Mucosa of stomach (tissue), 1 donor: ENCODE measurements at regions not wholly inside any gene's neighbourhood (a gene's known extent, or its start where the extent isn't known, plus 50 kb on each side); places are given as distances from the start of the nearest gene placed in this dataset.

Source experiments
- H3K27me3 ChIP-seq: one replicate; pipeline ENCODE4 v1.7.0; 2013; ENCODE audit warnings: mild to moderate bottlenecking, low read length; ENCODE audit not compliant: control insufficient read depth, insufficient read depth
- H3K36me3 ChIP-seq: one replicate; pipeline ENCODE4 v1.7.0; 2013; ENCODE audit warnings: low read length; ENCODE audit not compliant: control insufficient read depth, insufficient read depth
- H3K4me1 ChIP-seq: one replicate; pipeline ENCODE4 v1.7.0; 2013; ENCODE audit warnings: mild to moderate bottlenecking, low read length; ENCODE audit not compliant: control insufficient read depth, insufficient read depth
- H3K4me3 ChIP-seq: one replicate; pipeline ENCODE4 v1.7.0; 2013; ENCODE audit warnings: low read length
- H3K9ac ChIP-seq: one replicate; pipeline ENCODE4 v1.7.0; 2013; ENCODE audit warnings: mild to moderate bottlenecking, low read length, moderate library complexity
- H3K9me3 ChIP-seq: one replicate; pipeline ENCODE4 v1.7.0; 2013; ENCODE audit warnings: mild to moderate bottlenecking, low read length, moderate library complexity; ENCODE audit not compliant: control insufficient read depth
- donor health status: Pancreatic carcinoma.

DNA sequence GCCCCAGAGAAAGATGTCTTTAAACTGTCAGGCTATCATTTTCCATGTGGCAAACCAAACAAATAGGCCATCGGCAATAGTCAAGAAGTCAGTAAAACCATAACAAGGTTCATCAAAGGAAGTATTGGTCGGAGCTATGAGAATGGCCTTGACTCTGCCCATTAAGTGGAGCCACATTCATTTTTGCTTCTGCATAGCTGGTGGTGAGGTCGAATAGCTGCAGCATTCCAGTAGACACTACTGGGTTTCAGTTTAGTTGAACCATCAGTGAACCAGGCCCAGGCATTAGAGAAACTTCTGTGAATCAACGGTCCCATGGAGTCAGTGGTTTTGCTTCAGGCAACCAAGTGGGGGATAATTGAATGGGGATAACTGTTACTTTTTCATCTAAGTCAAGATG lies 92.0 kb upstream of the MED14 start:
- Histone ChIP-seq H3K27me3 (no peaks in the 10 kb centered on the region), H3K4me1 (no peaks in the 10 kb centered on the region), H3K9me3 (no peaks in the 10 kb centered on the region), H3K9ac (no peak overlapping the region), H3K36me3 (no peaks in the 10 kb centered on the region), H3K4me3 (no peak overlapping the region)

DNA sequence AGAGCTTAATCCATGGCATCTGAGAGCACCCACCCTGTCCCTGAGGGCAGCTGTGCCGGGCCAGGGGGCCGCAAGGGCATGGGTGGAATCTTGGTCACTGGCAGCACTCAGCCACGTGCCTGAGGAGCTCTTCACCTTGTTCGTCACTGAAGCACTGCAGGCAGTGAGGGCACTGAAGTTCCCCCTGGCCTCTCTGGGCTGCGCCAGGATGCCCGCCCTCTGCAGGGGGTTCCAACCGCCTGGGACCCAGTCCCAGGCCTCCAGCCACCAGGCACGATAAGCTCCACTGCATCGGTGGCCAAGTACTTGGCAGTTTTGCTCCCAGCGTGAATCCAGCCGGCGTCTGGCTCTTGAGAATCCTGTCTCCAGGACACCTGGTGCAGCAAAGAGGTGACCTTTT lies 96.4 kb upstream of the MED14 start:
- H3K4me1 ChIP-seq, result no peaks in the 10 kb centered on the region
- no peak overlapping the region for H3K4me3 ChIP-seq
- H3K27me3 ChIP-seq, result no peaks in the 10 kb centered on the region
- no peak overlapping the region for H3K9ac ChIP-seq
- no peaks in the 10 kb centered on the region for H3K36me3 ChIP-seq
- H3K9me3 ChIP-seq, result no peaks in the 10 kb centered on the region

DNA sequence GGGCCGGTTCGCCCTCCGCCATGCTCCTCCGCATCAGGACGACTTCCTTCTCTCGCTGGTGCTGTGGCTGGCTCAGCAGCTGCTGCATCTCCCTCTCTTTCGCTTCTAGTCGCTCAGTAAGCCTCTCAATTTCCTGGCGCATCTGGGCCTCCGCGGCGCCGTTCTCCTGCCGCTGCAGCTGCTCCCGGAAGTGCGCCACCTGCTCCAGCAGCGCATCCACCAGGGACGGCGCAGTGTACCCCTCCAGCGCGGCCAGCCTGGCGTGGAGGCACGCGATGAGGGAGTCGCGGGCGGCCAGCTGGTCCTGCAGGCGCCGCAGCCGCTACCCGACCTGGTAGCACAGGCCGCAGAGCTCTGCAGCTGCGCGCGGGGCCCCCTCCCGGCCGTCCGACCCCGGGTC lies 97.4 kb upstream of the MED14 start:
- H3K4me1 ChIP-seq, result no peaks in the 10 kb centered on the region
- no peaks in the 10 kb centered on the region for H3K36me3 ChIP-seq
- H3K9me3 ChIP-seq, result no peaks in the 10 kb centered on the region
- no peak overlapping the region for H3K4me3 ChIP-seq
- H3K9ac ChIP-seq, result no peak overlapping the region
- H3K27me3 ChIP-seq, result no peaks in the 10 kb centered on the region

DNA sequence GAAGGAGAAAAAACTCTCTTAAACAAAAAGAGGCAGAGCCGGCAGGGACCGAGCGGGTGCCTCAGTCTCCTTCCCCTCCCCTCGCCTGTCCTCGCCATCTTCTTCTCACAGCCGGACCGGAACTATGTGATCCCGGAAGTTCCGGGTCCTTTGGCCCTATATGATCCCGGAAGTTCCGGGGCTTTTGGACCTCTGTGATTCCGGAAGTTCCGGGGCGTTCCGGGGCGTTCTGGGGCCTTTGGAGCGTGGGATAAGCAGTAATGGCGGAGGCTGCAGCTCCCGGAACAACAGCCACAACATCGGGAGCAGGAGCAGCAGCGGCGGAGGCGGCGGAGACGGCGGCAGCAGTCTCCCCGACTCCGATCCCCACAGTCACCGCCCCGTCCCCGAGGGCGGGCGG lies 98.9 kb upstream of the MED14 start:
- Histone ChIP-seq H3K4me3 (no peak overlapping the region), H3K36me3 (no peaks in the 10 kb centered on the region), H3K9ac (no peak overlapping the region), H3K9me3 (no peaks in the 10 kb centered on the region), H3K27me3 (no peaks in the 10 kb centered on the region), H3K4me1 (no peaks in the 10 kb centered on the region)

- Histone ChIP-seq H3K36me3 (no peaks in the 10 kb centered on the region), H3K9me3 (no peaks in the 10 kb centered on the region), H3K4me3 (no peak overlapping the region), H3K27me3 (no peaks in the 10 kb centered on the region), H3K4me1 (no peaks in the 10 kb centered on the region), H3K9ac (no peak overlapping the region)
Measured at GRCh38 chrX:40835526-40835925, 100.2 kb upstream of the MED14 start.

- no peaks in the 10 kb centered on the region for H3K36me3 ChIP-seq
- no peak overlapping the region for H3K4me3 ChIP-seq
- no peak overlapping the region for H3K9ac ChIP-seq
Measured at GRCh38 chrX:40843643-40844042, 108.3 kb upstream of the MED14 start.

DNA sequence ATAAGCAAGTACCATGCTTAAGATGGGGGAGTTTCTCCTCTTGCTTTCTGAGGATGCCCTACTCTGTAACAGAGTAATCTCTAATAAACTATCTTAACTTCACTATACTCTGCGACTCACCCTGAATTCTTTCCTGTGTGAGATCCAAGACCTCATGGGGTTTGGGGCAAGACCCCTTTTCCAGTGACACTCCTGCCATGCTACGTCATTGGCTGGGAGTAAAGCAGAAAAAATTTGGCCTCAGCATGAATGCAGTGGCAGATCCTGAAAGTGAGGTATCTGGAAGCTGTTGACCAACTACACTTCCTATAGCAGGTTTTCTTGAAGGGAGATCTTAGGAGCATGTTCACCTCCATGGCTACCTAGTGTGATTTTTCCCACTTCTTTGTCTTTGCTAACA lies 109.1 kb upstream of the MED14 start:
- Histone ChIP-seq H3K9ac (no peak overlapping the region), H3K9me3 (no peaks in the 10 kb centered on the region), H3K36me3 (no peaks in the 10 kb centered on the region)

More at GRCh38 chrX:40843643-40844042, 108.3 kb upstream of the MED14 start:
- H3K4me1 ChIP-seq, result no peaks in the 10 kb centered on the region
- H3K9me3 ChIP-seq, result no peaks in the 10 kb centered on the region
- no peaks in the 10 kb centered on the region for H3K27me3 ChIP-seq

DNA sequence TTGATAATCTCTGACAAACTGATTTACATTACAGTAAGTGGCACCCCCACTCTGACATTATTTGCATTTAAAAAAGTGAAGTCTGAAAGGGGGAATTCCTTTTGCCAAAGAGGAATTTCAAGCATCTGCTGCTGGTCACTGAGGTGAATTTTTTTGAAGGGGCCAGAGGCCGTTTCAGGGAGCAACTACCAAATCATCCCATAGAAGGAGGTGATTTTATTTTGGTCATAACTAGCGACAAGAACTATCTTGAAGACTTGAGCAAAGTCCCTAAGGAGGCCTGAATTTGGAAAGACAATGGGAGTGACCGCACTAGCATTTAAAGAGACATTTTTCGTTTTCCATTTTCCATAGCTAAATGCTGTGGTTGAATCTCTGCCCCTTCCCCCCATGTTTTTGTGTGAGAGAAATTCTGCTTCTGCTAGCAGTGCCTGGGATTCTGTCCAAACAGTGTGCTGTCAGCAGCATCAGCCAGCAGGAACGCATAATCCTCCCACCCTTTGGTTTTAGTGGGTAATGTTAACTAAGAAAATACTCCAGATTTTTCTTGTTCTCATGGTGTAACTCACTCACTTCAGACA lies 110.1 kb upstream of the MED14 start:
- H3K9ac ChIP-seq, result no peak overlapping the region
- no peak overlapping the region for H3K4me3 ChIP-seq
- H3K36me3 ChIP-seq, result no peaks in the 10 kb centered on the region
- H3K4me1 ChIP-seq, result no peaks in the 10 kb centered on the region
- no peaks in the 10 kb centered on the region for H3K9me3 ChIP-seq
- no peaks in the 10 kb centered on the region for H3K27me3 ChIP-seq

More for the DNA sequence above, 109.1 kb upstream of the MED14 start:
- H3K4me1 ChIP-seq, result no peaks in the 10 kb centered on the region
- no peak overlapping the region for H3K4me3 ChIP-seq
- H3K27me3 ChIP-seq, result no peaks in the 10 kb centered on the region

DNA sequence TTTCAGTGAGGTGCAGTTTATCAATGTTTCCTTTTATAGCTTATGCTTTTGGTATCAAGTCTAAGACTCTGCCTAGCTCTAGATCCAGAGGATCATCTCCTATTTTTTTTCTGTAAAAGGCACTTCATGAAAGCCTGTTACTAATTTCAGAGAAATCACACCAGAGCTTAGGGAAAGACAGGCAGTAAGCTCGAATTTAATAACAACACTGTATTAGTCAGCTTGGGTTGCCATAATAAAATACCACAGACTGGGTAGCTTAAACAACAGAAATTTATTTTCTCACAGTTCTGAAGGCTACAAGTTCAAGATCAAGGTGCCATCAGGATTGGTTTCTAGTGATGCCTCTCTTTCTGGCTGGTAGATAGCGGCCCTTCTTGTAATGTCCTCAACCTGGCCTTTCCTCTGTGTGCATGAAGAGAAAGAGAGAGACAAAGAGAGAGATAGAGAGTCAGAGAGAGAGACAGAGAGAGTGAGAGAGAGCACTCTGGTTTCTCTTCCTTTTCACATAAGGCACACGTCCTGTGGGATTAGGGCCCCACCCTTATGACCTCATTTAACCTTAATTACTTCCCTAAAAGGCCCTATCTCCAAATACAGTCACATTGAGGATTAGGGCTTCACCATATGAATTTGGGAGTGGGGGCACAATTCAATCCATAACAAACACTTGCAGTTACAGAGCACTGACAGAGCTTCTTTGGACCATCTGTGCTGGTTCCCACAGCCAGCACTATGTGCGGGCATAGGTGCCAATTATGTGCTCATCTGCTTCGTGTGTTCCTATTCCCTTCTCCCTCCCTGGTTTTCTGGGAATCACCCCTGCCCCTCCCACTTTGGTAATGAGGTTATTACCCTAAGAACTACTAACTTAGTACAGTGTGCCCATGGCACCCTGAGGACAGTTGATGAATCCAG lies 114.8 kb upstream of the MED14 start:
- H3K36me3 ChIP-seq, result no peaks in the 10 kb centered on the region
- no peaks in the 10 kb centered on the region for H3K9me3 ChIP-seq
- H3K4me1 ChIP-seq, result no peaks in the 10 kb centered on the region
- H3K27me3 ChIP-seq, result no peaks in the 10 kb centered on the region
- no peak overlapping the region for H3K9ac ChIP-seq
- no peak overlapping the region for H3K4me3 ChIP-seq

DNA sequence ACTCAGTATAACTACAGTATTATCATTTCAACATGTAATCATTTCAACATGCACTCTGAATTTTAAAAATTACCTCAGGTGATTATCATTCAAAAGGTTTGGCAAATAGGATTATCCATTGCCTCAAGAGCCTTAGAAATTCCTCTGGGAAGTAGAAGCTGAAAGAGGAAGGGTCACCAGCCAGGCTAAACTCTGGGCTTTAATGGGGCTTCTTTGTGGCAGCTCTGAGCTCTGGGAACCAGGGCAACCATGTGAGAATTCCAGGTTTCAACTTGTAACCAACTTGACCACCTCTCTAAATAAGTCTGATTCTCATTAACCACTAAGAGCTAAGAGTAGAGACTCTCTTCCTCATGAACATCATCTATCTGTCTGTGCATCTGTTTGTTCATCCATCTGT lies 117.2 kb upstream of the MED14 start:
- Histone ChIP-seq H3K4me1 (no peaks in the 10 kb centered on the region), H3K4me3 (no peak overlapping the region), H3K9me3 (no peaks in the 10 kb centered on the region), H3K27me3 (no peaks in the 10 kb centered on the region), H3K9ac (no peak overlapping the region), H3K36me3 (no peaks in the 10 kb centered on the region)

DNA sequence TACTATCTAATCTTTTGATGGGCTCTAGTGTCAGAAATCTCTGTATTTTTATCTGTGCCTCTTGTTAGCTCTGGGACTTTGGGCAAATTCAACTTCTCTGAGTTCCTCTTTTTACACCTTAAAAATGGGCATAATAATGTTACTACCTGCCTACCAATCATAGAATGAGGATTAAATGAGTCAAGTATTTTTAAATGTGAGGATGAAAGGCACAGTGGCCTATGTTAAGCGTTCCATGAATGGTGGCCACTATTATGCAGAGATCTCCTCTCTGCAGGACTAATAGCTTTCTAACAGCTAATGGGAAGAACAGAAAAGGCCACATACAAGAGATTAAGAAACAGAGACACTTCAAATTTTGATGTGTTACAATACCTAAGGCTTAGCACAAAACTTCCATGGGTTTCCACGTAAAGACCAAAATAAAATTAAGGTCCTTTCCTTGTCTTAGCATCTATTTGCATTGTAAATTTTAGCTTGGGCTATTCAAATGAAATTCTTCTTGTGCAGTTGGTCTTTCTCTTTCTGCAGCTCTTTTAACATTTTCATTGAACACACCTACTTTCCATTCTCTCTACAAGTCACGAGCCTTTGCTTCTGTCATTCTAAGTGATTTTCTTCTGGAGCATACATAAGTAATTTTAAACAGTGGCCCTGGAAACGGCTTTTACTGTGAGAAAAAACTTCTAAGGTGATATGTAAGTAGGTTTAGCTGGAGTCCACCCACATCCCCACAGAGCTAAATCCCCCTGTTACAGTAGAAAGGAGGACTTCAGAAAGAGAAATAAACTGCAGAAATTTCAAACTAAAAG lies 117.9 kb upstream of the MED14 start:
- no peaks in the 10 kb centered on the region for H3K36me3 ChIP-seq
- no peak overlapping the region for H3K4me3 ChIP-seq
- no peak overlapping the region for H3K9ac ChIP-seq
- H3K9me3 ChIP-seq, result no peaks in the 10 kb centered on the region
- no peaks in the 10 kb centered on the region for H3K4me1 ChIP-seq
- H3K27me3 ChIP-seq, result no peaks in the 10 kb centered on the region

DNA sequence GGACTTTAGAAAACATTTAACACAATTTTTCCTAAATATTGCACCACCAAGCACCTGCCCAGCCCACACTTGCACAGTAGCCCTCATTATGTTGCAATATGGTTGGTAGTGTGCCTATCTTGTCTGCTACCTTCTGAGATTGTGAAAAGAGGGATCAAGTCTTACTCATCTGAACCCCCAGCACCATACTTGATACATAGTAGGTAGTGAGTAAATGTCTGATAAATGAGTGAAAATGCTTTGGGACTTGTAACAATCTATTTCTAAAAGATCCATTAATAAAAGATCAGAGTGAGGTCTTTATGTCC lies 118.4 kb upstream of the MED14 start:
- Histone ChIP-seq H3K9ac (no peak overlapping the region), H3K27me3 (no peaks in the 10 kb centered on the region), H3K36me3 (no peaks in the 10 kb centered on the region), H3K9me3 (no peaks in the 10 kb centered on the region), H3K4me1 (no peaks in the 10 kb centered on the region), H3K4me3 (no peak overlapping the region)
